ENCODE measurements at regions not wholly inside any gene's neighbourhood (a gene's known extent, or its start where the extent isn't known, plus 50 kb on each side); places are given as distances from the start of the nearest gene placed in this dataset.
"Not testable (repeated sequence)": the region's sequence is repeated elsewhere in the genome, so short reads cannot be mapped to it uniquely, and the experiment has no call there.

- DNase-seq (ENCODE audit: low spot score), result no peak
- in situ Hi-C loops (cut with HindIII; ENCODE audit: low sequenced_read_pairs), result no loop called here
Observed at GRCh38 chr13:107665926-107666458, 549.3 kb downstream of the LIG4 start.

- DNase-seq (ENCODE audit: low spot score), result peak; percentile 55
- in situ Hi-C loops (cut with HindIII; ENCODE audit: low sequenced_read_pairs), result no loop called here
Observed at GRCh38 chr13:107650081-107650701, 565.1 kb downstream of the LIG4 start.

GRCh38 chr13:107649079-107649478 is 566.3 kb downstream of the LIG4 start:
- DNase-seq (ENCODE audit: low spot score), result no peak
- in situ Hi-C loops (cut with HindIII; ENCODE audit: low sequenced_read_pairs), result no loop called here

- no peak for DNase-seq (ENCODE audit: low spot score)
- in situ Hi-C loops (cut with HindIII; ENCODE audit: low sequenced_read_pairs), result no loop called here
Observed at GRCh38 chr13:107644136-107644535, 571.2 kb downstream of the LIG4 start.

- in situ Hi-C loops (cut with HindIII; ENCODE audit: low sequenced_read_pairs), result no loop called here
- peak; percentile 19 for DNase-seq (ENCODE audit: low spot score)
Observed at GRCh38 chr13:107643615-107644014, 571.7 kb downstream of the LIG4 start.

- in situ Hi-C loops (cut with HindIII; ENCODE audit: low sequenced_read_pairs), result no loop called here
- peak; percentile 90 for DNase-seq (ENCODE audit: low spot score)
Observed at GRCh38 chr13:107642831-107643230, 572.5 kb downstream of the LIG4 start.

- DNase-seq (ENCODE audit: low spot score), result peak; percentile 76
- in situ Hi-C loops (cut with HindIII; ENCODE audit: low sequenced_read_pairs), result no loop called here
Observed at GRCh38 chr13:107641574-107641973, 573.8 kb downstream of the LIG4 start.

- in situ Hi-C loops (cut with HindIII; ENCODE audit: low sequenced_read_pairs), result no loop called here
- DNase-seq (ENCODE audit: low spot score), result no peak
Observed at GRCh38 chr13:107625648-107626047, 589.7 kb downstream of the LIG4 start.

GRCh38 chr13:107617527-107617926 is 597.8 kb downstream of the LIG4 start:
- in situ Hi-C loops (cut with HindIII; ENCODE audit: low sequenced_read_pairs), result no loop called here
- no peak for DNase-seq (ENCODE audit: low spot score)

GRCh38 chr13:107612376-107612775 is 603.0 kb downstream of the LIG4 start:
- in situ Hi-C loops (cut with HindIII; ENCODE audit: low sequenced_read_pairs), result no loop called here
- DNase-seq (ENCODE audit: low spot score), result no peak

- in situ Hi-C loops (cut with HindIII; ENCODE audit: low sequenced_read_pairs), result no loop called here
- no peak for DNase-seq (ENCODE audit: low spot score)
Observed at GRCh38 chr13:107608736-107609135, 606.6 kb downstream of the LIG4 start.

- DNase-seq (ENCODE audit: low spot score), result no peak
- in situ Hi-C loops (cut with HindIII; ENCODE audit: low sequenced_read_pairs), result no loop called here
Observed at GRCh38 chr13:107600971-107601370, 614.4 kb downstream of the LIG4 start.

- in situ Hi-C loops (cut with HindIII; ENCODE audit: low sequenced_read_pairs); DNase-seq (ENCODE audit: low spot score): not testable (repeated sequence)
Observed at GRCh38 chr13:107596306-107596705, 619.0 kb downstream of the LIG4 start.

GRCh38 chr13:107590556-107590955 is 624.8 kb downstream of the LIG4 start:
- in situ Hi-C loops (cut with HindIII; ENCODE audit: low sequenced_read_pairs), result no loop called here
- DNase-seq (ENCODE audit: low spot score), result no peak

GRCh38 chr13:107587681-107588080 is 627.7 kb downstream of the LIG4 start:
- in situ Hi-C loops (cut with HindIII; ENCODE audit: low sequenced_read_pairs), result no loop called here
- DNase-seq (ENCODE audit: low spot score), result peak; percentile 64

GRCh38 chr13:107586216-107586615 is 629.1 kb downstream of the LIG4 start:
- in situ Hi-C loops (cut with HindIII; ENCODE audit: low sequenced_read_pairs), result no loop called here
- peak; percentile 45 for DNase-seq (ENCODE audit: low spot score)

- peak; percentile 85 for DNase-seq (ENCODE audit: low spot score)
Observed at GRCh38 chr13:107585469-107586180, 629.7 kb downstream of the LIG4 start.

GRCh38 chr13:107582171-107582570 is 633.2 kb downstream of the LIG4 start:
- in situ Hi-C loops (cut with HindIII; ENCODE audit: low sequenced_read_pairs), result no loop called here
- DNase-seq (ENCODE audit: low spot score), result no peak

More at GRCh38 chr13:107585469-107586180, 629.7 kb downstream of the LIG4 start:
- in situ Hi-C loops (cut with HindIII; ENCODE audit: low sequenced_read_pairs), result no loop called here

- in situ Hi-C loops (cut with HindIII; ENCODE audit: low sequenced_read_pairs), result no loop called here
- no peak for DNase-seq (ENCODE audit: low spot score)
Observed at GRCh38 chr13:107580741-107581412, 634.5 kb downstream of the LIG4 start.

- no peak for DNase-seq (ENCODE audit: low spot score)
- in situ Hi-C loops (cut with HindIII; ENCODE audit: low sequenced_read_pairs), result no loop called here
Observed at GRCh38 chr13:107576430-107576829, 638.9 kb downstream of the LIG4 start.
